ENCODE measurements at regions not wholly inside any gene's neighbourhood (a gene's known extent, or its start where the extent isn't known, plus 50 kb on each side); places are given as distances from the start of the nearest gene placed in this dataset.
"Not testable (repeated sequence)": the region's sequence is repeated elsewhere in the genome, so short reads cannot be mapped to it uniquely, and the experiment has no call there.

- not testable (repeated sequence) for DNase-seq
These were observed 136.2 kb downstream of the TMEM121 start for GRCh38 chr14:105662592-105662991.

GRCh38 chr14:105663323-105663722 is 136.9 kb downstream of the TMEM121 start:
- not testable (repeated sequence) for DNase-seq

GRCh38 chr14:105663818-105664596 is 137.6 kb downstream of the TMEM121 start:
- not testable (repeated sequence) for DNase-seq

GRCh38 chr14:105664691-105665090 is 138.3 kb downstream of the TMEM121 start:
- no peak for DNase-seq

- no peak for DNase-seq
These were observed 139.0 kb downstream of the TMEM121 start for GRCh38 chr14:105665247-105665950.

GRCh38 chr14:105665951-105666277 is 139.5 kb downstream of the TMEM121 start:
- no peak for DNase-seq

GRCh38 chr14:105666420-105666819 is 140.0 kb downstream of the TMEM121 start:
- DNase-seq, result no peak

GRCh38 chr14:105666991-105667662 is 140.7 kb downstream of the TMEM121 start:
- DNase-seq, result not testable (repeated sequence)

GRCh38 chr14:105667663-105668020 is 141.3 kb downstream of the TMEM121 start:
- not testable (repeated sequence) for DNase-seq

GRCh38 chr14:105668021-105668420 is 141.6 kb downstream of the TMEM121 start:
- not testable (repeated sequence) for DNase-seq

- DNase-seq, result not testable (repeated sequence)
These were observed 142.3 kb downstream of the TMEM121 start for GRCh38 chr14:105668471-105669230.

- not testable (repeated sequence) for DNase-seq
These were observed 142.8 kb downstream of the TMEM121 start for GRCh38 chr14:105669231-105669610.

- not testable (repeated sequence) for DNase-seq
These were observed 143.3 kb downstream of the TMEM121 start for GRCh38 chr14:105669646-105670045.

- DNase-seq, result not testable (repeated sequence)
These were observed 146.2 kb downstream of the TMEM121 start for GRCh38 chr14:105672450-105673200.

GRCh38 chr14:105675433-105675832 is 149.1 kb downstream of the TMEM121 start:
- DNase-seq, result not testable (repeated sequence)

GRCh38 chr14:105675905-105676670 is 149.7 kb downstream of the TMEM121 start:
- not testable (repeated sequence) for DNase-seq

- DNase-seq, result not testable (repeated sequence)
These were observed 151.7 kb downstream of the TMEM121 start for GRCh38 chr14:105678057-105678456.

GRCh38 chr14:105678996-105679958 is 152.9 kb downstream of the TMEM121 start:
- not testable (repeated sequence) for DNase-seq

GRCh38 chr14:105679959-105680735 is 153.8 kb downstream of the TMEM121 start:
- DNase-seq, result not testable (repeated sequence)

Measured in NCI-H1930 (cell line).